NCI-H748 treated with DMSO at 0.1 percent for 48 hours (cell line): ENCODE measurements at regions not wholly inside any gene's neighbourhood (a gene's known extent, or its start where the extent isn't known, plus 50 kb on each side); places are given as distances from the start of the nearest gene placed in this dataset.

Experiments used
- DNase-seq: peaks from one replicate; lab custom pipeline; 2025; lab: John Stamatoyannopoulos, UW

- DNase-seq = no peak
Measured at GRCh38 chr2:157934684-157935377, 58.7 kb upstream of the ACVR1 start.

GRCh38 chr2:157933160-157933920, 57.2 kb upstream of the ACVR1 start:
- DNase-seq = peak; percentile 76

- DNase-seq = peak; percentile 92
Measured at GRCh38 chr2:157932480-157933159, 56.5 kb upstream of the ACVR1 start.

GRCh38 chr2:157931542-157931941, 55.4 kb upstream of the ACVR1 start:
- DNase-seq = no peak

- DNase-seq = no peak
Measured at GRCh38 chr2:157930728-157931127, 54.6 kb upstream of the ACVR1 start.

GRCh38 chr2:157929871-157930667, 53.9 kb upstream of the ACVR1 start:
- no peak for DNase-seq

GRCh38 chr2:157928372-157928771, 52.2 kb upstream of the ACVR1 start:
- DNase-seq = no peak

GRCh38 chr2:157927155-157927554, 51.0 kb upstream of the ACVR1 start:
- DNase-seq = no peak
